Sigmoid colon (tissue), 4 donors: ENCODE measurements at regions not wholly inside any gene's neighbourhood (a gene's known extent, or its start where the extent isn't known, plus 50 kb on each side); places are given as distances from the start of the nearest gene placed in this dataset.

Source experiments
- EP300 ChIP-seq, 4 donors: sonication (generic); formaldehyde crosslinking; IDR thresholded peaks; one replicate each; pipeline ENCODE4 v1.6.1; 2017; ENCODE audit warnings: antibody characterized with exemption in 4 of 4
- POLR2A ChIP-seq, 2 donors: fragments of 450-650 bp; IDR thresholded peaks; one replicate each; pipeline ENCODE4 v1.6.1; 2016; ENCODE audit warnings: antibody characterized with exemption in 2 of 2, mild to moderate bottlenecking in 2 of 2, moderate library complexity in 2 of 2
- POLR2AphosphoS5 ChIP-seq, 4 donors: sonication (generic); formaldehyde crosslinking; IDR thresholded peaks; one replicate each; pipeline ENCODE4 v1.6.1; 2017; ENCODE audit warnings: antibody characterized with exemption in 4 of 4
- TF ChIP-seq, protein P1 (sequence below), 4 experiments: fragments of 450-650 bp in 3 of 4; fragments of 200-600 bp in 1 of 4; IDR thresholded peaks; one replicate each; pipeline ENCODE4 v1.5.1; 2016 to 2019; ENCODE audit warnings: antibody characterized with exemption in 4 of 4, mild to moderate bottlenecking in 3 of 4, moderate library complexity in 2 of 4

DNA sequence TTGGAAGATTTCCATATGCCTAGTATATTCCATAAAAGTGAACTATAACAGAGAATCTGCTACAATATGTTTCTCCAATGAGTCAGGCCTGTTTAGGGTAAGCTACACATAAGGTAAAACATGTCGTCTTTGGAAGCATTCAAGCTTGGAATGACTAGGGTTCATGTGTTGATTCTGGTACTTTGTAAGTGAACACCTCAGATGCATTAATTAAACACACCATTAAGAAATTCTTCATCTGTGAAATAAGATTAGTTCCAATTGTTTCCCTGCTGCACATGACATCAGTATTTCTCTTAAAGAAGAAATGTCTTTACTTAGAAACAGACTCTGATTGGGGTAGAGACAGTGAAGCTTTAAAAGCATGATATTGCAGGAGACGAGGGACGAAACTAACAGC lies 461.1 kb upstream of the NXPH2 start:
- TF ChIP-seq, protein P1, sequence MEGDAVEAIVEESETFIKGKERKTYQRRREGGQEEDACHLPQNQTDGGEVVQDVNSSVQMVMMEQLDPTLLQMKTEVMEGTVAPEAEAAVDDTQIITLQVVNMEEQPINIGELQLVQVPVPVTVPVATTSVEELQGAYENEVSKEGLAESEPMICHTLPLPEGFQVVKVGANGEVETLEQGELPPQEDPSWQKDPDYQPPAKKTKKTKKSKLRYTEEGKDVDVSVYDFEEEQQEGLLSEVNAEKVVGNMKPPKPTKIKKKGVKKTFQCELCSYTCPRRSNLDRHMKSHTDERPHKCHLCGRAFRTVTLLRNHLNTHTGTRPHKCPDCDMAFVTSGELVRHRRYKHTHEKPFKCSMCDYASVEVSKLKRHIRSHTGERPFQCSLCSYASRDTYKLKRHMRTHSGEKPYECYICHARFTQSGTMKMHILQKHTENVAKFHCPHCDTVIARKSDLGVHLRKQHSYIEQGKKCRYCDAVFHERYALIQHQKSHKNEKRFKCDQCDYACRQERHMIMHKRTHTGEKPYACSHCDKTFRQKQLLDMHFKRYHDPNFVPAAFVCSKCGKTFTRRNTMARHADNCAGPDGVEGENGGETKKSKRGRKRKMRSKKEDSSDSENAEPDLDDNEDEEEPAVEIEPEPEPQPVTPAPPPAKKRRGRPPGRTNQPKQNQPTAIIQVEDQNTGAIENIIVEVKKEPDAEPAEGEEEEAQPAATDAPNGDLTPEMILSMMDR (IDR thresholded peaks at IDR 0.05), result no peak
- no peak for TF ChIP-seq POLR2A (IDR thresholded peaks at IDR 0.05)
- no peak for TF ChIP-seq POLR2AphosphoS5 (IDR thresholded peaks at IDR 0.05)
- no peak for TF ChIP-seq EP300 (IDR thresholded peaks at IDR 0.05)
